ENCODE measurements at regions not wholly inside any gene's neighbourhood (a gene's known extent, or its start where the extent isn't known, plus 50 kb on each side); places are given as distances from the start of the nearest gene placed in this dataset.

GRCh38 chr12:63079791-63080502 lies 71.1 kb downstream of the AVPR1A start:
- Mint-ChIP-seq H3K27me3 (no peaks in the 10 kb centered on the region), H3K27ac (no peak overlapping the region), H3K4me1 (no peaks in the 10 kb centered on the region), H3K9me3 (no peaks in the 10 kb centered on the region), H3K4me3 (no peak overlapping the region), H3K36me3 (ENCODE audit: low read depth) (no peaks in the 10 kb centered on the region)
- no peak for TF ChIP-seq CTCF (IDR thresholded peaks at IDR 0.05)
- no peak for DNase-seq
- ATAC-seq (ENCODE audit: low read depth), result no peak
- CTCF ChIA-PET, result no interaction called here
- POLR2A ChIA-PET, result no interaction called here
- intact Hi-C loops (cut with micrococcal nuclease), result no loop called here

- no peak overlapping the region for H3K4me3 Mint-ChIP-seq
- H3K27me3 Mint-ChIP-seq, result no peaks in the 10 kb centered on the region
- intact Hi-C loops (cut with micrococcal nuclease), result no loop called here
- H3K9me3 Mint-ChIP-seq, result no peaks in the 10 kb centered on the region
- no peak for DNase-seq
- no peak for ATAC-seq (ENCODE audit: low read depth)
- no peak overlapping the region for H3K27ac Mint-ChIP-seq
- TF ChIP-seq CTCF (IDR thresholded peaks at IDR 0.05), result no peak
- POLR2A ChIA-PET, result no interaction called here
- CTCF ChIA-PET, result no interaction called here
- H3K4me1 Mint-ChIP-seq, result no peaks in the 10 kb centered on the region
- H3K36me3 Mint-ChIP-seq (ENCODE audit: low read depth), result no peaks in the 10 kb centered on the region
Observed at GRCh38 chr12:63078906-63079305, 72.1 kb downstream of the AVPR1A start.

- no peak for ATAC-seq (ENCODE audit: low read depth)
- TF ChIP-seq CTCF (IDR thresholded peaks at IDR 0.05), result no peak
- Mint-ChIP-seq H3K27me3 (peaks cover 4% of the 10 kb centered on the region), H3K9me3 (no peaks in the 10 kb centered on the region), H3K4me1 (no peaks in the 10 kb centered on the region), H3K36me3 (ENCODE audit: low read depth) (no peaks in the 10 kb centered on the region), H3K27ac (no peak overlapping the region), H3K4me3 (no peak overlapping the region)
- CTCF ChIA-PET, result no interaction called here
- intact Hi-C loops (cut with micrococcal nuclease), result no loop called here
- no peak for DNase-seq
- POLR2A ChIA-PET, result no interaction called here
Observed at GRCh38 chr12:63075376-63076060, 75.5 kb downstream of the AVPR1A start.

GRCh38 chr12:63070709-63071108 lies 80.3 kb downstream of the AVPR1A start:
- DNase-seq (no peak), ATAC-seq (ENCODE audit: low read depth) (no peak)
- ChIA-PET POLR2A (no interaction called here), CTCF (no interaction called here)
- intact Hi-C loops (cut with micrococcal nuclease), result no loop called here
- Mint-ChIP-seq H3K27me3 (peaks cover 4% of the 10 kb centered on the region), H3K36me3 (ENCODE audit: low read depth) (no peaks in the 10 kb centered on the region), H3K27ac (no peak overlapping the region), H3K4me3 (no peak overlapping the region), H3K4me1 (no peaks in the 10 kb centered on the region), H3K9me3 (no peaks in the 10 kb centered on the region)
- TF ChIP-seq CTCF (IDR thresholded peaks at IDR 0.05), result no peak

GRCh38 chr12:63069860-63070617 lies 81.0 kb downstream of the AVPR1A start:
- intact Hi-C loops (cut with micrococcal nuclease), result no loop called here
- CTCF ChIA-PET, result no interaction called here
- no peak for TF ChIP-seq CTCF (IDR thresholded peaks at IDR 0.05)
- no peaks in the 10 kb centered on the region for H3K9me3 Mint-ChIP-seq
- H3K27me3 Mint-ChIP-seq, result peaks cover 4% of the 10 kb centered on the region
- POLR2A ChIA-PET, result no interaction called here
- H3K36me3 Mint-ChIP-seq (ENCODE audit: low read depth), result no peaks in the 10 kb centered on the region
- DNase-seq (no peak), ATAC-seq (ENCODE audit: low read depth) (no peak)
- H3K4me3 Mint-ChIP-seq, result no peak overlapping the region
- H3K27ac Mint-ChIP-seq, result no peak overlapping the region
- H3K4me1 Mint-ChIP-seq, result no peaks in the 10 kb centered on the region
